Endothelial cell of umbilical vein (primary cell): ENCODE measurements at regions not wholly inside any gene's neighbourhood (a gene's known extent, or its start where the extent isn't known, plus 50 kb on each side); places are given as distances from the start of the nearest gene placed in this dataset.

Source experiments
- BruUV-seq: library from RNA; stranded (reverse); fragments of 400-500 nt; replicated peaks from 2 replicates; lab custom pipeline; 2021; lab: Mats Ljungman, UMichigan
- CTCF ChIA-PET: fragments of 300-600, 350-600 bp; sonication (Branson Sonifier 250); formaldehyde crosslinking; loops from one replicate; lab custom pipeline; 2021; ENCODE audit warnings: antibody characterized with exemption, inconsistent platforms; lab: Charles Lee
- POLR2A ChIA-PET: fragments of 300-600, 350-600 bp; sonication (Branson Sonifier 250); formaldehyde crosslinking; loops from one replicate; lab custom pipeline; 2021; ENCODE audit warnings: antibody characterized with exemption, inconsistent platforms; lab: Charles Lee
- DNase-seq: peaks from one replicate; pipeline ENCODE4 v3.0.0-alpha.2; 2011; ENCODE audit warnings: low read depth, low spot score
- FAIRE-seq: peaks from 2 replicates; lab custom pipeline; 2011; peaks lifted over from hg19 to GRCh38; lab: Jason Lieb, UNC
- H2AFZ ChIP-seq: 2 replicates; pipeline ENCODE4 v1.6.0; 2012; ENCODE audit warnings: low read depth, low read length, control low read depth, inconsistent platforms
- H3K27ac ChIP-seq: 2 replicates; pipeline ENCODE4 v1.5.1; 2011; ENCODE audit warnings: low read depth, mild to moderate bottlenecking, control low read depth, low read length, moderate library complexity; ENCODE audit not compliant: insufficient read depth
- H3K27me3 ChIP-seq, 2 experiments: 2 replicates each; pipeline versions ENCODE4 v1.6.0 to v1.6.1; 2011; ENCODE audit warnings: low read length in 2 of 2, mixed read lengths in 1 of 2; ENCODE audit not compliant: control insufficient read depth in 2 of 2, insufficient read depth in 2 of 2
- H3K36me3 ChIP-seq, 2 experiments: 2 replicates in 1 of 2; 3 replicates in 1 of 2; pipeline ENCODE4 v1.5.1; 2011; ENCODE audit warnings: low read length in 2 of 2, mild to moderate bottlenecking in 1 of 2, moderate library complexity in 1 of 2; ENCODE audit not compliant: control insufficient read depth in 2 of 2, insufficient read depth in 2 of 2; ENCODE audit errors: extremely low read depth in 1 of 2
- H3K4me1 ChIP-seq: 3 replicates; pipeline ENCODE4 v1.5.1; 2011; ENCODE audit warnings: mild to moderate bottlenecking, low read length; ENCODE audit not compliant: control insufficient read depth, insufficient read depth; ENCODE audit errors: extremely low read depth
- H3K4me2 ChIP-seq: 2 replicates; pipeline ENCODE4 v1.6.1; 2011; ENCODE audit warnings: low read length, control low read depth, mixed read lengths; ENCODE audit not compliant: insufficient read depth
- H3K4me3 ChIP-seq, 3 experiments: fragments of 200-600 bp in 1 of 3; sonication (generic), shearing (Covaris generic) in 1 of 3; replicated peaks in 1 of 3; 2 replicates each; pipeline ENCODE4 v1.5.1; 2011 to 2016; ENCODE audit warnings: control low read depth in 3 of 3, low read length in 3 of 3, mild to moderate bottlenecking in 2 of 3, inconsistent platforms in 1 of 3, low read depth in 1 of 3, moderate library complexity in 1 of 3; ENCODE audit not compliant: insufficient read depth in 1 of 3
- H3K79me2 ChIP-seq: 2 replicates; pipeline ENCODE4 v1.6.0; 2012; ENCODE audit warnings: low read length, inconsistent platforms; ENCODE audit not compliant: control insufficient read depth, insufficient read depth
- H3K9ac ChIP-seq: replicated peaks from 2 replicates; pipeline ENCODE3; 2011; ENCODE audit warnings: low read length, control low read depth; ENCODE audit not compliant: insufficient read depth; ENCODE audit errors: extremely low read depth
- H3K9me1 ChIP-seq: replicated peaks from 3 replicates; pipeline ENCODE4 v1.6.0; 2011; ENCODE audit warnings: mild to moderate bottlenecking, low read length; ENCODE audit not compliant: control insufficient read depth, insufficient read depth; ENCODE audit errors: extremely low read depth
- H3K9me3 ChIP-seq: replicated peaks from 2 replicates; pipeline ENCODE4 v1.5.1; 2012; ENCODE audit warnings: low read length, inconsistent platforms; ENCODE audit not compliant: control insufficient read depth, insufficient read depth
- H4K20me1 ChIP-seq: replicated peaks from 2 replicates; pipeline ENCODE3; 2011; ENCODE audit warnings: mild to moderate bottlenecking, low read length; ENCODE audit not compliant: control insufficient read depth, insufficient read depth; ENCODE audit errors: extremely low read depth
- EZH2 ChIP-seq: IDR thresholded peaks from 2 replicates; pipeline ENCODE4 v1.6.1; 2012; ENCODE audit warnings: borderline replicate concordance, low read depth, mild to moderate bottlenecking, moderate library complexity, low read length, inconsistent platforms; ENCODE audit not compliant: severe bottlenecking
- FOS ChIP-seq: IDR thresholded peaks from 2 replicates; pipeline ENCODE4 v1.6.1; 2011; ENCODE audit warnings: mild to moderate bottlenecking, low read length, moderate library complexity, borderline replicate concordance; ENCODE audit not compliant: insufficient read depth
- GATA2 ChIP-seq: IDR thresholded peaks from 2 replicates; pipeline ENCODE4 v1.7.0; 2011; ENCODE audit warnings: low read depth, mild to moderate bottlenecking, moderate library complexity, mixed read lengths, low read length; ENCODE audit not compliant: insufficient read length, insufficient read depth
- JUN ChIP-seq: IDR thresholded peaks from 2 replicates; pipeline ENCODE4 v1.6.1; 2011; ENCODE audit warnings: borderline replicate concordance, low read depth; ENCODE audit not compliant: insufficient read length, insufficient read depth
- MAX ChIP-seq: IDR thresholded peaks from 2 replicates; pipeline ENCODE4 v1.6.1; 2011; ENCODE audit not compliant: insufficient read depth, insufficient read length
- MYC ChIP-seq: IDR thresholded peaks from one replicate; pipeline ENCODE4 v1.6.1; 2011; ENCODE audit warnings: mild to moderate bottlenecking, low read depth, low read length
- POLR2A ChIP-seq: IDR thresholded peaks from 2 replicates; pipeline ENCODE4 v1.6.1; 2012; ENCODE audit warnings: low read depth, mild to moderate bottlenecking, control low read depth, low read length
- POLR2AphosphoS5 ChIP-seq: IDR thresholded peaks from 2 replicates; pipeline ENCODE4 v1.6.1; 2012; ENCODE audit warnings: low read depth, mild to moderate bottlenecking, control low read depth, low read length, moderate library complexity; ENCODE audit not compliant: insufficient read depth
- dilution Hi-C: fragments of 300-500 bp; cut with MboI; formaldehyde crosslinking; loops from one replicate; pipeline ENCODE4 v1.15.0; 2019; ENCODE audit warnings: low sequenced_read_pairs; ENCODE audit not compliant: extremely low pct_ligation_motif_present
- intact Hi-C: fragments of 100-400 bp; cut with micrococcal nuclease; formaldehyde crosslinking; loops from one replicate; pipeline ENCODE4 v1.10.0; 2022
- TF ChIP-seq, protein P1 (sequence below), 2 donors: IDR thresholded peaks; 1 replicate in 1 of 2; 2 replicates in 1 of 2; pipeline ENCODE4 v1.5.1; 2011; ENCODE audit warnings: low read length in 2 of 2, mild to moderate bottlenecking in 2 of 2, moderate library complexity in 2 of 2, control low read depth in 1 of 2, inconsistent platforms in 1 of 2, low read depth in 1 of 2; ENCODE audit not compliant: insufficient read depth in 1 of 2; ENCODE audit errors: extremely low read depth in 1 of 2

DNA sequence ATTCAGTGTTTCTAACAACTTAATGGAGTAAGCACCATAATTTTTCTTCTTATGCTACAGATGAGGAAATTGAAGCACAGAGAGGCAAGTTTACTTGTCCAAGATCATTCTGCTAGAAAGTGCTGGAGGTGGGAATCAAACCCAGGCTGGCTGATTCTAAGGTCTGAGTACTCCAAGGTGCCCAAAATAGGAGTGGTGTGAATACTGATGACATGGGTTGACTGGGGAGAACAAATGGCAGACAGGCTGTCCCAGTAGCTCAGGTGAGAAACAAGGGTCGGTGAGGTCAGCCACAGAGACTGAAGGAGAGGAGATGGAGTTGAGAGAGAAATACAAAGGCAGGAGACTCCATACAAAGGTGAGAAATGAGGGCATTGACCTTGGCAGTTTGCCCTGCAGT, 144.5 kb upstream of the EGFLAM start:
- H3K4me1 ChIP-seq: no peaks in the 10 kb centered on the region
- no peak overlapping the region for H2AFZ ChIP-seq
- no peak overlapping the region for H3K9ac ChIP-seq
- dilution Hi-C loops: no loop called here
- BruUV-seq: no TSS peak
- no peaks in the 10 kb centered on the region for H3K9me1 ChIP-seq
- DNase-seq (no peak), FAIRE-seq (no peak)
- intact Hi-C loops: no loop called here
- H3K79me2 ChIP-seq: no peaks in the 10 kb centered on the region
- H3K27me3 ChIP-seq: no peaks in the 10 kb centered on the region
- H3K4me2 ChIP-seq: no peak overlapping the region
- CTCF ChIA-PET: no interaction called here
- H3K27ac ChIP-seq: no peak overlapping the region
- POLR2A ChIA-PET: no interaction called here
- no peaks in the 10 kb centered on the region for H3K36me3 ChIP-seq
- H3K4me3 ChIP-seq: no peak overlapping the region
- H4K20me1 ChIP-seq: no peaks in the 10 kb centered on the region
- TF ChIP-seq POLR2A (no peak), EZH2 (no peak), GATA2 (no peak), MYC (no peak), JUN (no peak), MAX (no peak), POLR2AphosphoS5 (no peak), FOS (no peak)
- TF ChIP-seq, protein P1, sequence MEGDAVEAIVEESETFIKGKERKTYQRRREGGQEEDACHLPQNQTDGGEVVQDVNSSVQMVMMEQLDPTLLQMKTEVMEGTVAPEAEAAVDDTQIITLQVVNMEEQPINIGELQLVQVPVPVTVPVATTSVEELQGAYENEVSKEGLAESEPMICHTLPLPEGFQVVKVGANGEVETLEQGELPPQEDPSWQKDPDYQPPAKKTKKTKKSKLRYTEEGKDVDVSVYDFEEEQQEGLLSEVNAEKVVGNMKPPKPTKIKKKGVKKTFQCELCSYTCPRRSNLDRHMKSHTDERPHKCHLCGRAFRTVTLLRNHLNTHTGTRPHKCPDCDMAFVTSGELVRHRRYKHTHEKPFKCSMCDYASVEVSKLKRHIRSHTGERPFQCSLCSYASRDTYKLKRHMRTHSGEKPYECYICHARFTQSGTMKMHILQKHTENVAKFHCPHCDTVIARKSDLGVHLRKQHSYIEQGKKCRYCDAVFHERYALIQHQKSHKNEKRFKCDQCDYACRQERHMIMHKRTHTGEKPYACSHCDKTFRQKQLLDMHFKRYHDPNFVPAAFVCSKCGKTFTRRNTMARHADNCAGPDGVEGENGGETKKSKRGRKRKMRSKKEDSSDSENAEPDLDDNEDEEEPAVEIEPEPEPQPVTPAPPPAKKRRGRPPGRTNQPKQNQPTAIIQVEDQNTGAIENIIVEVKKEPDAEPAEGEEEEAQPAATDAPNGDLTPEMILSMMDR (IDR thresholded peaks at IDR 0.05; ENCODE audit: extremely low read depth in 1 of 2, insufficient read depth in 1 of 2, low read depth in 1 of 2, low read length in 2 of 2): no peak
- no peaks in the 10 kb centered on the region for H3K9me3 ChIP-seq
